HG02870 (cell line): ENCODE measurements at regions not wholly inside any gene's neighbourhood (a gene's known extent, or its start where the extent isn't known, plus 50 kb on each side); places are given as distances from the start of the nearest gene placed in this dataset.

Source experiments
- ATAC-seq: cut with Tn5 transposase; IDR thresholded peaks from one replicate; pipeline ENCODE4 v1.9.1; 2021; ENCODE audit warnings: mild to moderate bottlenecking, moderate library complexity; ENCODE audit not compliant: unreplicated experiment

GRCh38 chr16:86447228-86447627 lies 63.1 kb upstream of the FOXF1 start:
- no peak for ATAC-seq

GRCh38 chr16:86448306-86448890 lies 61.9 kb upstream of the FOXF1 start:
- ATAC-seq, result no peak

GRCh38 chr16:86449446-86450095 lies 60.8 kb upstream of the FOXF1 start:
- ATAC-seq, result no peak

- ATAC-seq, result no peak
Observed at GRCh38 chr16:86450691-86451090, 59.6 kb upstream of the FOXF1 start.

- no peak for ATAC-seq
Observed at GRCh38 chr16:86452451-86452850, 57.9 kb upstream of the FOXF1 start.

GRCh38 chr16:86455116-86455515 lies 55.2 kb upstream of the FOXF1 start:
- ATAC-seq, result no peak

- ATAC-seq, result no peak
Observed at GRCh38 chr16:86455640-86456039, 54.7 kb upstream of the FOXF1 start.

- ATAC-seq, result no peak
Observed at GRCh38 chr16:86457501-86458148, 52.7 kb upstream of the FOXF1 start.

- ATAC-seq, result no peak
Observed at GRCh38 chr16:86458149-86458777, 52.1 kb upstream of the FOXF1 start.

- ATAC-seq, result no peak
Observed at GRCh38 chr16:86459266-86459665, 51.1 kb upstream of the FOXF1 start.
